GM12878 (cell line): ENCODE measurements at regions not wholly inside any gene's neighbourhood (a gene's known extent, or its start where the extent isn't known, plus 50 kb on each side); places are given as distances from the start of the nearest gene placed in this dataset.

Experiments
- ATAC-seq: fragments of 200-7000 bp; cut with Tn5 transposase; 3 replicates; pipeline ENCODE4 v1.9.1; 2020; ENCODE audit warnings: mild to moderate bottlenecking, moderate library complexity
- BruUV-seq: library from RNA; stranded (reverse); fragments of 400-500 nt; replicated peaks from 2 replicates; lab custom pipeline; 2021; lab: Mats Ljungman, UMichigan
- CTCF ChIA-PET: fragments of 300-600 bp; sonication (Branson Sonifier 250); formaldehyde crosslinking; extraction: SDS; loops from one replicate; lab custom pipeline; 2021; ENCODE audit warnings: inconsistent platforms; lab: Yijun Ruan, JAX
- POLR2A ChIA-PET: fragments of 350-600 bp; formaldehyde crosslinking; extraction: SDS; loops from one replicate; lab custom pipeline; 2021; ENCODE audit warnings: inconsistent platforms; lab: Charles Lee
- RAD21 ChIA-PET: fragments of 300-600 bp; sonication (Branson Sonifier 250); formaldehyde crosslinking; loops from one replicate; lab custom pipeline; 2023; ENCODE audit warnings: antibody characterized with exemption; ENCODE audit not compliant: unreplicated experiment; lab: Charles Lee
- SMC1A ChIA-PET: fragments of 300-600 bp; sonication (Branson Sonifier 250); formaldehyde crosslinking; loops from one replicate; lab custom pipeline; 2023; ENCODE audit not compliant: unreplicated experiment, uncharacterized antibody; lab: Charles Lee
- DNase-seq: peaks from one replicate; pipeline ENCODE4 v3.0.0-alpha.2; 2011; ENCODE audit warnings: low read depth, low spot score
- FAIRE-seq: peaks from 3 replicates; lab custom pipeline; 2011; peaks lifted over from hg19 to GRCh38; lab: Jason Lieb, UNC
- H2AFZ ChIP-seq: 2 replicates; pipeline ENCODE4 v1.6.0; 2011; ENCODE audit warnings: low read depth, low read length, control low read depth; ENCODE audit not compliant: control insufficient read depth
- H3K27ac ChIP-seq: 2 replicates; pipeline ENCODE4 v1.5.1; 2011; ENCODE audit warnings: control low read depth; ENCODE audit not compliant: control insufficient read depth, insufficient read depth
- H3K27me3 ChIP-seq, 2 experiments: replicated peaks in 1 of 2; 2 replicates each; pipeline versions ENCODE4 v1.6.0 to v1.6.1; 2011; ENCODE audit warnings: low read length in 1 of 2; ENCODE audit not compliant: control insufficient read depth in 2 of 2, insufficient read depth in 2 of 2
- H3K36me3 ChIP-seq, 2 experiments: 2 replicates each; pipeline ENCODE4 v1.5.1; 2011; ENCODE audit warnings: low read length in 1 of 2; ENCODE audit not compliant: control insufficient read depth in 2 of 2, insufficient read depth in 2 of 2
- H3K4me1 ChIP-seq: 2 replicates; pipeline ENCODE4 v1.6.1; 2011; ENCODE audit warnings: mild to moderate bottlenecking, low read length, moderate library complexity, mixed read lengths; ENCODE audit not compliant: control insufficient read depth, insufficient read depth
- H3K4me2 ChIP-seq: 2 replicates; pipeline ENCODE4 v1.6.0; 2011; ENCODE audit warnings: control low read depth; ENCODE audit not compliant: control insufficient read depth, insufficient read depth
- H3K4me3 ChIP-seq: fragments of 200-600 bp; sonication (generic); 2 replicates; pipeline ENCODE4 v1.5.1; 2016
- H3K79me2 ChIP-seq: 2 replicates; pipeline ENCODE4 v1.6.0; 2011; ENCODE audit warnings: low read length; ENCODE audit not compliant: control insufficient read depth, insufficient read depth
- H3K9ac ChIP-seq: 2 replicates; pipeline ENCODE4 v1.8.0; 2011; ENCODE audit warnings: low read length, control low read depth, mixed read lengths; ENCODE audit not compliant: control insufficient read depth, insufficient read depth
- H3K9me3 ChIP-seq: replicated peaks from 3 replicates; pipeline ENCODE4 v1.5.1; 2011; ENCODE audit warnings: mild to moderate bottlenecking, low read length; ENCODE audit not compliant: control insufficient read depth, insufficient read depth
- H4K20me1 ChIP-seq: 2 replicates; pipeline ENCODE4 v1.6.0; 2011; ENCODE audit not compliant: control insufficient read depth, insufficient read depth
- BMI1 ChIP-seq: fragments of 450-650 bp; IDR thresholded peaks from 2 replicates; pipeline ENCODE4 v1.6.1; 2016; ENCODE audit warnings: mild to moderate bottlenecking, moderate library complexity, borderline replicate concordance
- EP300 ChIP-seq, 2 experiments: fragments of 150-350 bp in 1 of 2; IDR thresholded peaks; 2 replicates each; pipeline ENCODE4 v1.6.1; 2011 to 2012; ENCODE audit warnings: low read depth in 2 of 2, low read length in 2 of 2, borderline replicate concordance in 1 of 2, improper control_type of control experiment in 1 of 2, inconsistent platforms in 1 of 2; ENCODE audit not compliant: control insufficient read depth in 1 of 2
- IKZF1 ChIP-seq: fragments of 450-650 bp; conservative IDR thresholded peaks from 2 replicates; pipeline ENCODE4 v1.6.1; 2017; ENCODE audit warnings: antibody characterized with exemption, mild to moderate bottlenecking
- MEF2A ChIP-seq: IDR thresholded peaks from 2 replicates; pipeline ENCODE4 v1.6.1; 2011; ENCODE audit warnings: low read depth, mild to moderate bottlenecking, low read length, moderate library complexity; ENCODE audit not compliant: insufficient read depth
- MEF2B ChIP-seq: fragments of 450-650 bp; IDR thresholded peaks from 2 replicates; pipeline ENCODE4 v1.6.1; 2018; ENCODE audit warnings: mild to moderate bottlenecking, moderate library complexity; ENCODE audit not compliant: partially characterized antibody, poor library complexity, severe bottlenecking
- MTA2 ChIP-seq: fragments of 450-650 bp; IDR thresholded peaks from 2 replicates; pipeline ENCODE4 v1.6.1; 2016; ENCODE audit warnings: low read depth, mild to moderate bottlenecking, moderate library complexity
- MTA3 ChIP-seq: IDR thresholded peaks from 2 replicates; pipeline ENCODE4 v1.6.1; 2012; ENCODE audit warnings: low read length, inconsistent platforms, borderline replicate concordance
- NRF1 ChIP-seq: conservative IDR thresholded peaks from 2 replicates; pipeline ENCODE4 v1.6.1; 2011; ENCODE audit warnings: mild to moderate bottlenecking, low read depth, low read length, improper control_type of control experiment
- PAX5 ChIP-seq: IDR thresholded peaks from 2 replicates; pipeline ENCODE4 v1.6.1; 2011; ENCODE audit warnings: low read depth, low read length, borderline replicate concordance
- RB1 ChIP-seq: fragments of 450-650 bp; formaldehyde crosslinking; IDR thresholded peaks from 2 replicates; pipeline ENCODE4 v1.6.1; 2017; ENCODE audit warnings: mild to moderate bottlenecking, borderline replicate concordance
- SMAD1 ChIP-seq: fragments of 450-650 bp; IDR thresholded peaks from 2 replicates; pipeline ENCODE4 v1.6.1; 2018; ENCODE audit warnings: mild to moderate bottlenecking, low read depth; ENCODE audit not compliant: partially characterized antibody
- SP1 ChIP-seq: IDR thresholded peaks from one replicate; pipeline ENCODE4 v1.6.1; 2011; ENCODE audit warnings: low read depth, low read length
- SREBF1 ChIP-seq: IDR thresholded peaks from 2 replicates; pipeline ENCODE4 v1.6.1; 2012; ENCODE audit warnings: mild to moderate bottlenecking, low read length
- YY1 ChIP-seq: IDR thresholded peaks from 2 replicates; pipeline ENCODE4 v1.6.1; 2011; ENCODE audit warnings: low read depth, mild to moderate bottlenecking, low read length
- WGBS: methylation state at CpG from one replicate; pipeline ENCODE4 v1.1.6; 2016; ENCODE audit warnings: low lambda C conversion rate; ENCODE audit not compliant: insufficient replicate concordance, insufficient coverage; ENCODE audit errors: missing lambda C conversion rate; 5-methylcytosine and 5-hydroxymethylcytosine counted together
- in situ Hi-C: fragments of 300-500 bp; cut with MboI; formaldehyde crosslinking; loops from 9 replicates; pipeline ENCODE4 v1.14.3; 2018; ENCODE audit warnings: mixed read lengths
- intact Hi-C: fragments of 100-400 bp; cut with micrococcal nuclease; formaldehyde crosslinking; loops from one replicate; pipeline ENCODE4 v1.14.2; 2022; ENCODE audit not compliant: unreplicated experiment

DNA sequence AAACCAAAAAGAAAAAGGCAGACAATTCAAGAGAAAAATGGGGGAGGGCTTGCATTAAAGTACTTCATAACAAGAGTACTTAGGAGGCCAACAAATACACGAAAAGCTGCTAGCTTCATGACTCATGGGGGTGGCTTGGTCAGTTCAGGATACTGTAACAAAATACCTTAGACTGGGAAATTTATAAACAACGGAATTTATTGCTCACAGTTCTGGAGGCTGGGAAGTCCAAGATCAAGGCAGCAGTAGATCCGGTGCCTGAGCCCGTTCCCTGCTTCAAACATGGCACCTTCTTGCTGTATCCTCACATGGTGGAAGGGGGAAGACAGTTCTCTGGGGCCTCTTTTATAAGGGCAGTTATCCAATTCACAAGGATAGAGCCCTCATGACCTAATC lies 111.4 kb downstream of the C9orf50 start (continued):
- TF ChIP-seq NRF1: no peak
- TF ChIP-seq, all 136 proteins: peak for 0

DNA sequence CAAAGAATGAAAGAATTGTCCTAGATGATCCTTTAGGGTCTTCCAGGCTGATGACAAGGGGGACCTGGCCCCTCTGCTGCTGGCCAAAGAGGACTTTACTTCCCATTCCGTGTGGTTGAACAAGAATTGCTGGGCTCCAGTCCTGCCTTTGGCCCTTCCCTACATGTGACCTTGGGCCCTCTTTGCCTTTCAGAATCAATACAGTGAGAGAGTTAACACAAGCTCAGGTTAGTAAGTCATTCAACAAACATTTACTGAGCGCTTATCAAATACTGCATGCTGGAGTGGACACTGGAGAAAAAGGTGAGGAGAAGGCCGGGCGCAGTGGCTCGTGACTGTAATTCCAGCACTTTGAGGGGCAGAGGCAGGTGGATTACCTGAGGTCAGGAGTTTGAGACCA lies 113.1 kb downstream of the C9orf50 start:
- Histone ChIP-seq H3K79me2 (no peaks in the 10 kb centered on the region), H3K36me3 (no peaks in the 10 kb centered on the region), H3K4me1 (peaks cover 8% of the 10 kb centered on the region), H2AFZ (no peak overlapping the region), H3K27ac (no peak overlapping the region), H3K9ac (no peak overlapping the region), H3K9me3 (no peaks in the 10 kb centered on the region; the same call in 1 of the 3 replicates), H4K20me1 (no peaks in the 10 kb centered on the region), H3K27me3 (no peaks in the 10 kb centered on the region), H3K4me3 (no peak overlapping the region)
- FAIRE-seq (no peak), ATAC-seq (no peak), DNase-seq (no peak)
- intact Hi-C loops: no loop called here
- 55% methylated on average over 5 of the region's 5 CpGs for WGBS
- SMC1A ChIA-PET: no interaction called here
- BruUV-seq: no TSS peak
- RAD21 ChIA-PET: no interaction called here
- in situ Hi-C loops: no loop called here
- POLR2A ChIA-PET: no interaction called here
- no peak for TF ChIP-seq SMAD1
- TF ChIP-seq SP1: no peak
- TF ChIP-seq IKZF1: no peak
- TF ChIP-seq PAX5: no peak
- TF ChIP-seq MTA2: no peak
- no peak for TF ChIP-seq SREBF1
- no peak for TF ChIP-seq RB1
- no peak for TF ChIP-seq EP300 (IDR thresholded peaks at IDR 0.05; ENCODE audit: borderline replicate concordance in 1 of 2, control insufficient read depth in 1 of 2, low read depth in 2 of 2, low read length in 2 of 2)
- TF ChIP-seq NRF1: no peak
- no peak for TF ChIP-seq BMI1
- no peak for TF ChIP-seq MTA3
- no peak for TF ChIP-seq YY1
- no peak for TF ChIP-seq MEF2A
- TF ChIP-seq MEF2B: no peak
- TF ChIP-seq, all 136 proteins: peak for 0
- CTCF ChIA-PET: no interaction called here
- no peak overlapping the region for H3K4me2 ChIP-seq
